Tibial nerve (tissue), 4 donors: ENCODE measurements at regions not wholly inside any gene's neighbourhood (a gene's known extent, or its start where the extent isn't known, plus 50 kb on each side); places are given as distances from the start of the nearest gene placed in this dataset.

Source experiments
- EP300 ChIP-seq, 2 donors: sonication (generic); formaldehyde crosslinking; IDR thresholded peaks; one replicate each; pipeline ENCODE4 v1.6.1; 2017; ENCODE audit warnings: antibody characterized with exemption in 2 of 2, mild to moderate bottlenecking in 1 of 2
- POLR2A ChIP-seq, 2 donors: fragments of 450-650 bp; IDR thresholded peaks; one replicate each; pipeline ENCODE4 v1.6.1; 2017; ENCODE audit warnings: antibody characterized with exemption in 2 of 2, mild to moderate bottlenecking in 2 of 2, moderate library complexity in 2 of 2
- TF ChIP-seq, protein P1 (sequence below), 5 experiments: fragments of 200-600 bp in 3 of 5; fragments of 450-650 bp in 2 of 5; sonication (generic) in 3 of 5; IDR thresholded peaks; one replicate each; pipeline ENCODE4 v1.5.1; 2016 to 2019; ENCODE audit warnings: antibody characterized with exemption in 5 of 5, mild to moderate bottlenecking in 3 of 5, moderate library complexity in 2 of 5

DNA sequence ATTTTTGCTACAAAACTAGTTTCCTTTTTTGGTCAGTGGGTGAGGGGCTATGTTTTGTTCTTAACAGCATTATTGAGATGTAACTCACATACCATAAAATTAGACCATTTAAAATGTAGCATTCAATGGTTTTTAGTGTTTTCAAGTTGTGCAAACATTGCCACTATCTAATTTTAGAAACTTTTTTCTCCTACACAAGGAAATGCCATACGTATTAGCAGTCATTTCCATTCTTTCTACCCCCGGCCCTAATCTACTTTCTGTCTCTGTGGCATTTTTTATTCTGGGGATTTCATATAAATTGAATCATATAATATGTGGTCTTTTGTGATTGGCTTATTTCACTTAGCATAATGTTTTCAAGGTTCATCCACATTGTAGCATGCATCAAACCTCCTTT, 55.0 kb upstream of the TIPARP start:
- TF ChIP-seq, protein P1, sequence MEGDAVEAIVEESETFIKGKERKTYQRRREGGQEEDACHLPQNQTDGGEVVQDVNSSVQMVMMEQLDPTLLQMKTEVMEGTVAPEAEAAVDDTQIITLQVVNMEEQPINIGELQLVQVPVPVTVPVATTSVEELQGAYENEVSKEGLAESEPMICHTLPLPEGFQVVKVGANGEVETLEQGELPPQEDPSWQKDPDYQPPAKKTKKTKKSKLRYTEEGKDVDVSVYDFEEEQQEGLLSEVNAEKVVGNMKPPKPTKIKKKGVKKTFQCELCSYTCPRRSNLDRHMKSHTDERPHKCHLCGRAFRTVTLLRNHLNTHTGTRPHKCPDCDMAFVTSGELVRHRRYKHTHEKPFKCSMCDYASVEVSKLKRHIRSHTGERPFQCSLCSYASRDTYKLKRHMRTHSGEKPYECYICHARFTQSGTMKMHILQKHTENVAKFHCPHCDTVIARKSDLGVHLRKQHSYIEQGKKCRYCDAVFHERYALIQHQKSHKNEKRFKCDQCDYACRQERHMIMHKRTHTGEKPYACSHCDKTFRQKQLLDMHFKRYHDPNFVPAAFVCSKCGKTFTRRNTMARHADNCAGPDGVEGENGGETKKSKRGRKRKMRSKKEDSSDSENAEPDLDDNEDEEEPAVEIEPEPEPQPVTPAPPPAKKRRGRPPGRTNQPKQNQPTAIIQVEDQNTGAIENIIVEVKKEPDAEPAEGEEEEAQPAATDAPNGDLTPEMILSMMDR (IDR thresholded peaks at IDR 0.05): no peak
- no peak for TF ChIP-seq POLR2A (IDR thresholded peaks at IDR 0.05)
- no peak for TF ChIP-seq EP300 (IDR thresholded peaks at IDR 0.05)
